Neuronal stem cell (in vitro differentiated cells): ENCODE measurements at regions not wholly inside any gene's neighbourhood (a gene's known extent, or its start where the extent isn't known, plus 50 kb on each side); places are given as distances from the start of the nearest gene placed in this dataset.

Experiments used
- DNase-seq: peaks from one replicate; pipeline ENCODE4 v3.0.0-alpha.2; 2013; ENCODE audit warnings: low spot score
- H2AFZ ChIP-seq: one replicate; pipeline ENCODE4 v1.6.1; 2013; ENCODE audit warnings: mild to moderate bottlenecking, low read length, inconsistent platforms
- H2AK5ac ChIP-seq: 2 replicates; pipeline ENCODE4 v1.6.1; 2013; ENCODE audit warnings: low read depth, mild to moderate bottlenecking, inconsistent platforms, low read length, moderate library complexity, mixed read lengths
- H2BK120ac ChIP-seq: 2 replicates; pipeline ENCODE4 v1.6.1; 2013; ENCODE audit warnings: low read depth, mild to moderate bottlenecking, inconsistent platforms, low read length, moderate library complexity, mixed read lengths
- H2BK12ac ChIP-seq: one replicate; pipeline ENCODE4 v1.6.1; 2013; ENCODE audit warnings: low read length, inconsistent platforms
- H2BK15ac ChIP-seq: 2 replicates; pipeline ENCODE4 v1.6.1; 2013; ENCODE audit warnings: mild to moderate bottlenecking, low read length, inconsistent platforms, mixed read lengths
- H2BK5ac ChIP-seq: one replicate; pipeline ENCODE4 v1.6.1; 2013; ENCODE audit warnings: inconsistent platforms, mild to moderate bottlenecking, low read length, moderate library complexity
- H3K14ac ChIP-seq: one replicate; pipeline ENCODE4 v1.6.1; 2013; ENCODE audit warnings: low read length, inconsistent platforms
- H3K18ac ChIP-seq: 2 replicates; pipeline ENCODE4 v1.6.1; 2013; ENCODE audit warnings: low read length, inconsistent platforms
- H3K23ac ChIP-seq: 2 replicates; pipeline ENCODE4 v1.6.1; 2013; ENCODE audit warnings: low read depth, mild to moderate bottlenecking, mixed read lengths, low read length, inconsistent platforms; ENCODE audit not compliant: poor library complexity
- H3K27ac ChIP-seq: replicated peaks from 3 replicates; pipeline ENCODE4 v1.5.1; 2013; ENCODE audit warnings: low read length, inconsistent platforms
- H3K27me3 ChIP-seq, 3 experiments: 2 replicates each; pipeline ENCODE4 v1.6.1; 2013; ENCODE audit warnings: low read length in 3 of 3, mild to moderate bottlenecking in 2 of 3, inconsistent platforms in 1 of 3, low read depth in 1 of 3, mixed read lengths in 1 of 3, moderate library complexity in 1 of 3; ENCODE audit not compliant: control insufficient read depth in 3 of 3, insufficient read depth in 3 of 3
- H3K36me3 ChIP-seq, 2 donors: replicated peaks in 1 of 2; 2 replicates each; pipeline ENCODE4 v1.6.1; 2013; ENCODE audit warnings: low read length in 2 of 2; ENCODE audit not compliant: control insufficient read depth in 2 of 2, insufficient read depth in 2 of 2
- H3K4ac ChIP-seq: 2 replicates; pipeline ENCODE4 v1.6.1; 2013; ENCODE audit warnings: inconsistent platforms, mild to moderate bottlenecking, low read length, moderate library complexity
- H3K4me1 ChIP-seq, 2 donors: 1 replicate in 1 of 2; 2 replicates in 1 of 2; pipeline ENCODE4 v1.6.1; 2013; ENCODE audit warnings: low read length in 2 of 2, low read depth in 1 of 2; ENCODE audit not compliant: control insufficient read depth in 2 of 2, insufficient read depth in 1 of 2
- H3K4me2 ChIP-seq: one replicate; pipeline ENCODE4 v1.6.1; 2013; ENCODE audit warnings: mild to moderate bottlenecking, low read length, inconsistent platforms; ENCODE audit not compliant: insufficient read depth, poor library complexity, severe bottlenecking
- H3K4me3 ChIP-seq, 2 donors: 2 replicates each; pipeline ENCODE4 v1.5.1; 2013; ENCODE audit warnings: low read length in 2 of 2, mild to moderate bottlenecking in 2 of 2, inconsistent platforms in 1 of 2, moderate library complexity in 1 of 2
- H3K79me1 ChIP-seq: one replicate; pipeline ENCODE4 v1.6.1; 2013; ENCODE audit warnings: low read depth, mild to moderate bottlenecking, inconsistent platforms, low read length, moderate library complexity
- H3K9ac ChIP-seq: one replicate; pipeline ENCODE4 v1.6.1; 2013; ENCODE audit warnings: mild to moderate bottlenecking, low read depth, low read length, inconsistent platforms; ENCODE audit not compliant: poor library complexity
- H3K9me3 ChIP-seq, 2 donors: replicated peaks in 1 of 2; 2 replicates each; pipeline versions ENCODE3 to v1.6.1; 2013; ENCODE audit warnings: low read length in 2 of 2, mild to moderate bottlenecking in 2 of 2, inconsistent platforms in 1 of 2, low read depth in 1 of 2, mixed read lengths in 1 of 2, moderate library complexity in 1 of 2; ENCODE audit not compliant: control insufficient read depth in 2 of 2, insufficient read depth in 1 of 2
- H4K8ac ChIP-seq: one replicate; pipeline ENCODE4 v1.6.1; 2013; ENCODE audit warnings: low read depth, mild to moderate bottlenecking, inconsistent platforms, low read length, moderate library complexity
- H4K91ac ChIP-seq: one replicate; pipeline ENCODE4 v1.6.1; 2013; ENCODE audit warnings: low read length, low read depth, mild to moderate bottlenecking, inconsistent platforms; ENCODE audit not compliant: poor library complexity
- WGBS, 2 donors: extraction: QIAGEN DNeasy Blood & Tissue Kit; methylation state at CpG; one replicate each; pipeline ENCODE4 v1.1.7; 2013; ENCODE audit warnings: missing lambda C conversion rate in 2 of 2, mixed read lengths in 1 of 2; ENCODE audit not compliant: insufficient read length in 2 of 2, insufficient replicate concordance in 1 of 2; ENCODE audit errors: extremely low coverage in 2 of 2; 5-methylcytosine and 5-hydroxymethylcytosine counted together

DNA sequence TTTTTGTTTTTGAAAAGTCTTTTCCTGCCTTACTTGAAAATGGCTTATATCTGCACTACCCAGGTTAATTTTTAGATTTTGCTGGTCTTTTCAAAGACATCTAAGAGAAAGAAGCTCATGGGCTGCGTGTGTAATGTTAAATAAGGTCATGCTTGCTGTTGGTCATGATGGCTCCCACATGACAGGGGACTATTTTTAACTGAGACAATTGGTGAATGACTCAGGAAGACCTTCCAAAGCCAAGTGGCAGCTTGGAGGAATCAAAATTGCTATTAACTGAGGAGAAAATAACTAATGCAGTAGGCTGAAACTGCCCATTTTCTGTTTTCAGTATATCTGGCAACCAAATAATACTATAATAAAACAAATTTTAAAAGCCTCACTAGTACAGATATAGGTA lies 117.1 kb upstream of the SPAG17 start:
- no peak overlapping the region for H3K23ac ChIP-seq
- no peak overlapping the region for H2AFZ ChIP-seq
- H3K4me2 ChIP-seq, result no peak overlapping the region
- no peaks in the 10 kb centered on the region for H3K27me3 ChIP-seq
- no peak overlapping the region for H2BK12ac ChIP-seq
- DNase-seq, result no peak
- no CpG with 5 or more reads among the region's 1 CpG for WGBS, 2 donors
- no peak overlapping the region for H4K91ac ChIP-seq
- H4K8ac ChIP-seq, result no peak overlapping the region
- H2BK120ac ChIP-seq, result no peak overlapping the region
- H3K36me3 ChIP-seq, result no peaks in the 10 kb centered on the region
- no peak overlapping the region for H2AK5ac ChIP-seq
- H3K27ac ChIP-seq, result no peak overlapping the region
- peaks cover 0 to 4% of the 10 kb centered on the region in 2 donors for H3K4me1 ChIP-seq
- H3K9me3 ChIP-seq, result no peaks in the 10 kb centered on the region
- no peak overlapping the region for H3K4me3 ChIP-seq
- no peak overlapping the region for H3K18ac ChIP-seq
- H3K9ac ChIP-seq, result no peak overlapping the region
- H2BK15ac ChIP-seq, result no peak overlapping the region
- H3K14ac ChIP-seq, result no peak overlapping the region
- no peak overlapping the region for H2BK5ac ChIP-seq
- H3K79me1 ChIP-seq, result no peaks in the 10 kb centered on the region
- no peak overlapping the region for H3K4ac ChIP-seq

DNA sequence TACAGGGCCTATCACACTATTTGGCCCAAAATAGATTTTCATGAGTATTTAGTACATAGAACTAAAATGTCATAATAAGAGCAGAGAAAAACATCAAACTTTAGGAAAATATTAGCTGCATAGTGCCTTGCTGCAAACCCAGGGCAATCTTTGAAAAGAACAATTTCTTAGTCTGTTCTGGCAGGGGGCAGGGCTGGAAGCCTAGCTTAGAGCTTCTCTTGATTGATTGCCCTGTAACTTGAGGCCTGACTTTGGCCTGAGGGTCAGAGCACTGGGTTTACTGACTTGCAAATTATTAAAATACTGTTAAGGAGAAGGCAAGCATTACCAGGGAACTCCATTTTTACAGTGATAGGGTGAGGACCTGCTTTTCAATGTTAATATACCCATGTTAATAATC lies 115.8 kb upstream of the SPAG17 start:
- Histone ChIP-seq H3K23ac (no peak overlapping the region), H2AFZ (no peak overlapping the region), H3K9me3 (no peaks in the 10 kb centered on the region), H2BK120ac (no peak overlapping the region), H4K8ac (no peak overlapping the region), H3K4me3 (no peak overlapping the region), H3K18ac (no peak overlapping the region), H3K27me3 (no peaks in the 10 kb centered on the region), H3K36me3 (no peaks in the 10 kb centered on the region), H3K4ac (no peak overlapping the region), H3K27ac (no peak overlapping the region), H3K9ac (no peak overlapping the region), H2BK12ac (no peak overlapping the region), H3K14ac (no peak overlapping the region), H3K4me1 (peaks cover 0 to 4% of the 10 kb centered on the region in 2 donors), H3K79me1 (no peaks in the 10 kb centered on the region), H4K91ac (no peak overlapping the region), H2BK15ac (no peak overlapping the region), H2BK5ac (no peak overlapping the region), H3K4me2 (no peak overlapping the region), H2AK5ac (no peak overlapping the region)
- no peak for DNase-seq

DNA sequence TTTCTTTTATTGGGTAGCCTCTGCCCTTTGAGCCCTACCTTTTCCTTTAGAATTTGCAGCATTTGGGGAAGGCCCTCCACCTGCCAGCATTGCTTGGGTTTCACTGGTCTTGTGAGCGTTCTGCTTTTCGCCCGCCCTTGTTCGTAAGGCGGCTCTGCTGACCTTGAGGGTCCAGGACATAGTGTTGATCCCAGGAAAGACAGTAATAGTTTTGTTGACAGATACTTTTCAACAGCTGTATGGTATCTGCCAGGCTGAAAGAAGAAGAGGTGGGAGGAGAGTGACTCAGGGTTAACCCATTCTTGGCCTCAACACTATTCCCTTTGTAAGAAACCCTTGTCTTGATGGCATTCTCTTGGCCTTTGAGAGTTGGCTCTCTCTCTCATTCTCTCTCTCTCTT lies 113.4 kb upstream of the SPAG17 start:
- Histone ChIP-seq H3K79me1 (no peaks in the 10 kb centered on the region), H3K14ac (no peak overlapping the region), H2BK5ac (no peak overlapping the region), H2BK12ac (no peak overlapping the region), H3K9me3 (no peaks in the 10 kb centered on the region), H3K4ac (no peak overlapping the region), H2BK15ac (no peak overlapping the region), H2AFZ (no peak overlapping the region), H4K8ac (no peak overlapping the region), H2BK120ac (no peak overlapping the region), H3K4me3 (no peak overlapping the region), H3K4me2 (no peak overlapping the region), H3K23ac (no peak overlapping the region), H3K27me3 (no peaks in the 10 kb centered on the region), H2AK5ac (no peak overlapping the region), H3K18ac (no peak overlapping the region), H3K27ac (no peak overlapping the region), H3K9ac (no peak overlapping the region), H3K36me3 (no peaks in the 10 kb centered on the region), H4K91ac (no peak overlapping the region), H3K4me1 (peaks cover 0 to 8% of the 10 kb centered on the region in 2 donors)
- DNase-seq, result no peak
- WGBS, 2 donors, result no CpG with 5 or more reads among the region's 5 CpGs

DNA sequence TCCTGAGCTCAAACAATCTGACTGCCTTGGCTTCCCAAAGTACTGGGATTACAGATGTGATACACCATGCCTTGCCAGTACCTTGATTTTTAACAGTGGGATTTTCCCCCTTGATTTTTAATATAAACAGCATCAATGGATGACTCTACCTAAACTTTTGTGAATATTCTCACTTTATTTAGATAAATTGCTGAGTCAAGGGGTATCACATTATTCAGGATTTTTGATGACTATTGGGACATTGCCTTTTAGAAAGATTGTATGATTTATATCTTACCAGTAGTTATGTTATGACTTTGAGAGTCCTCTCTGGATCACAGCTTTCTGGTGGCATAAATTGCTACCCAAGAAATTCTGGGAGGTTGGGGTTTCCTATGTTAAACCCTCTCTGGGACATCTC lies 112.5 kb upstream of the SPAG17 start:
- Histone ChIP-seq H2AFZ (no peak overlapping the region), H4K8ac (no peak overlapping the region), H2BK15ac (no peak overlapping the region), H4K91ac (no peak overlapping the region), H3K4ac (no peak overlapping the region), H3K9me3 (no peaks in the 10 kb centered on the region), H2BK120ac (no peak overlapping the region), H2BK12ac (no peak overlapping the region), H3K14ac (no peak overlapping the region), H3K4me2 (no peak overlapping the region), H3K79me1 (no peaks in the 10 kb centered on the region), H3K4me1 (peaks cover 0 to 8% of the 10 kb centered on the region in 2 donors), H3K23ac (no peak overlapping the region), H3K9ac (no peak overlapping the region), H2AK5ac (no peak overlapping the region), H3K4me3 (no peak overlapping the region), H3K36me3 (no peaks in the 10 kb centered on the region), H3K18ac (no peak overlapping the region), H3K27ac (no peak overlapping the region), H2BK5ac (no peak overlapping the region), H3K27me3 (no peaks in the 10 kb centered on the region)
- no peak for DNase-seq
